Glutamatergic neuron (in vitro differentiated cells): ENCODE measurements at regions not wholly inside any gene's neighbourhood (a gene's known extent, or its start where the extent isn't known, plus 50 kb on each side); places are given as distances from the start of the nearest gene placed in this dataset.

Experiments used
- DNase-seq: peaks from one replicate; pipeline ENCODE4 v3.0.0; 2022
- H3K27ac Mint-ChIP-seq: one replicate; pipeline ENCODE4 v1.8.0; 2020; ENCODE audit warnings: mild to moderate bottlenecking, mixed read lengths, inconsistent platforms; ENCODE audit not compliant: unreplicated experiment
- H3K27me3 Mint-ChIP-seq: one replicate; pipeline ENCODE4 v1.8.0; 2020; ENCODE audit warnings: mild to moderate bottlenecking, moderate library complexity, mixed read lengths, inconsistent platforms; ENCODE audit not compliant: unreplicated experiment
- H3K36me3 Mint-ChIP-seq: one replicate; pipeline ENCODE4 v1.8.0; 2020; ENCODE audit warnings: mild to moderate bottlenecking, mixed read lengths, inconsistent platforms; ENCODE audit not compliant: unreplicated experiment
- H3K4me1 Mint-ChIP-seq: one replicate; pipeline ENCODE4 v1.8.0; 2020; ENCODE audit warnings: mild to moderate bottlenecking, low read depth, mixed read lengths, inconsistent platforms; ENCODE audit not compliant: unreplicated experiment
- H3K4me3 Mint-ChIP-seq: one replicate; pipeline ENCODE4 v1.8.0; 2020; ENCODE audit warnings: mild to moderate bottlenecking, mixed read lengths, inconsistent platforms; ENCODE audit not compliant: unreplicated experiment
- H3K9me3 Mint-ChIP-seq: one replicate; pipeline ENCODE4 v1.8.0; 2020; ENCODE audit warnings: mild to moderate bottlenecking, moderate library complexity, mixed read lengths, inconsistent platforms; ENCODE audit not compliant: unreplicated experiment
- CTCF ChIP-seq: fragments of 200-600 bp; sonication (generic); IDR thresholded peaks from one replicate; pipeline ENCODE4 v1.5.0; 2021; ENCODE audit not compliant: partially characterized antibody, unreplicated experiment

DNA sequence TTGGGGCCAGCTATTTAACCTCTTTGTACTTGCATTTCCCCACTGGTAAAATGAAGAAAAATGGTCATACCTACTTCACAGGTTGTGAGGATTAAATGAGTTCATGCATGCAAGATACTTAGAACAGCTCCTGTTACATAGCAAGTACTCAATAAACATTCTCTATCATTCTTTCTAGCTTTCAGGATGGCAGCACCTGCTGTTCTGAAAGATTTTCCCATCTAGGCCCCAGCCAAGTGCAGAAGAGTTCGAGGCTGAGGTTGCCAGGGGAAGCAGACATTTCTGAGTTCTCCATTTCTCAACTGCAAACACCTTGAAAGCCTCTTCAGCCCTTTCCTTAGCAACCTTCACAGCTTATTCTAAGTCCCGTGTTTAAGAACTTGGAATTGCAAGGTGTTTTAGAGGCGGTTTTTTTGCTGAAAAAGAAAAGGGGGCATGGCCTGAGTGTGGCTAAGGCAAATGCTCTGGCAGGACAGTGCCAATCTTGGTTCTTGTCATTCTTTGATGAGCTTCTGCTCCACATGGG lies 73.0 kb upstream of the PRMT8 start:
- Mint-ChIP-seq H3K36me3 (no peaks in the 10 kb centered on the region), H3K4me1 (no peaks in the 10 kb centered on the region), H3K9me3 (peaks cover 1% of the 10 kb centered on the region), H3K27me3 (peaks cover 6% of the 10 kb centered on the region), H3K27ac (no peak overlapping the region), H3K4me3 (no peak overlapping the region)
- no peak for TF ChIP-seq CTCF
- no peak for DNase-seq

- Mint-ChIP-seq H3K9me3 (peaks cover 1% of the 10 kb centered on the region), H3K4me1 (no peaks in the 10 kb centered on the region), H3K27ac (no peak overlapping the region), H3K4me3 (no peak overlapping the region), H3K27me3 (peaks cover 6% of the 10 kb centered on the region), H3K36me3 (no peaks in the 10 kb centered on the region)
- DNase-seq = no peak
- no peak for TF ChIP-seq CTCF
Observed at GRCh38 chr12:3418609-3419390, 72.2 kb upstream of the PRMT8 start.

DNA sequence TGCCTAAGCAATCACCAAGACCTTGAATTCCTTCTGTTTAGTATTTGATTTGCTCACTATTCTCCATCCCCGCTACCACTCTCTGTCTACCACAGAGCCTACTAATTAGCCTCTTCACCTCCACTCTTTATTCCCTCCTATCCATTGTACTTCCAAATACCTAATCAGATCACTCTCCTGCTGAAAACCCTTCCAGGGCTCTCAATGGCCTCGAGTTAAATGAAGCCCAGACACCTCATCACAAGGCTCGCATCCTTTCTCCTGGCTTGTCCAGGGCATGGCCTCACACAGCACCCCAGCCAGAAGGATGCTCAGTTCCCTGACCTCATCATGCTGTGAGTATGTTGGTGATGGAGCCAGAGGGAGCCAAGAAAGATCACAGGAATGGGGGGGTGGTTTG lies 71.4 kb upstream of the PRMT8 start:
- Mint-ChIP-seq H3K4me3 (no peak overlapping the region), H3K27ac (no peak overlapping the region), H3K9me3 (peaks cover 1% of the 10 kb centered on the region), H3K36me3 (no peaks in the 10 kb centered on the region), H3K27me3 (peaks cover 6% of the 10 kb centered on the region), H3K4me1 (no peaks in the 10 kb centered on the region)
- TF ChIP-seq CTCF = no peak
- no peak for DNase-seq

- H3K4me1 Mint-ChIP-seq = no peaks in the 10 kb centered on the region
- H3K4me3 Mint-ChIP-seq = no peak overlapping the region
- H3K27me3 Mint-ChIP-seq = peaks cover 6% of the 10 kb centered on the region
- no peak overlapping the region for H3K27ac Mint-ChIP-seq
- H3K9me3 Mint-ChIP-seq = no peaks in the 10 kb centered on the region
- DNase-seq = no peak
- no peak for TF ChIP-seq CTCF
- no peaks in the 10 kb centered on the region for H3K36me3 Mint-ChIP-seq
Observed at GRCh38 chr12:3420693-3421092, 70.3 kb upstream of the PRMT8 start.
